ENCODE measurements at regions not wholly inside any gene's neighbourhood (a gene's known extent, or its start where the extent isn't known, plus 50 kb on each side); places are given as distances from the start of the nearest gene placed in this dataset.
A peak's percentile ranks its signal among the peaks of the same experiment; 100 is the strongest.

DNA sequence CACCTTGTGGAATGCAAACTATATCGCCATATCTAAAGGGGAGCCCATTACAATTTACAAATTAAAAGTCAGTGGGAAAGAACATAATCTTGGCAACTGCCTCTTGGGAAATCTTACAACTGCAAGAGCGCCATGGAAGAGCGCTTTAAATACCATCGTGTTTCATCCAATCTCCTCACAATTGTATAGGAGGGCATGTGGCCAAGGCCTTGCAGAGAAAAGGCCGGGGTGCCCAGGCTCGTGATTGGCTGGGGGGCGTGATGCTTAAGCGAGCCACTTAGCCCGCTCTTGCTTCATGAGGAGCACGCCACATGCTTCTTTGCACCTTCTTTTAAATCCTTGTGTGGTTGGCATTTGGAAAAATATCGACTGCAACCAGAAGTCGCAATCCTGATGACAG is 69.8 kb upstream of the NFIB start:
- DNase-seq (ENCODE audit: extremely low spot score, unreplicated experiment) = no peak
- H3K27me3 Mint-ChIP-seq (ENCODE audit: unreplicated experiment) = no peaks in the 10 kb centered on the region
- H3K9me3 Mint-ChIP-seq (ENCODE audit: unreplicated experiment) = no peaks in the 10 kb centered on the region
- TF ChIP-seq, protein P1, sequence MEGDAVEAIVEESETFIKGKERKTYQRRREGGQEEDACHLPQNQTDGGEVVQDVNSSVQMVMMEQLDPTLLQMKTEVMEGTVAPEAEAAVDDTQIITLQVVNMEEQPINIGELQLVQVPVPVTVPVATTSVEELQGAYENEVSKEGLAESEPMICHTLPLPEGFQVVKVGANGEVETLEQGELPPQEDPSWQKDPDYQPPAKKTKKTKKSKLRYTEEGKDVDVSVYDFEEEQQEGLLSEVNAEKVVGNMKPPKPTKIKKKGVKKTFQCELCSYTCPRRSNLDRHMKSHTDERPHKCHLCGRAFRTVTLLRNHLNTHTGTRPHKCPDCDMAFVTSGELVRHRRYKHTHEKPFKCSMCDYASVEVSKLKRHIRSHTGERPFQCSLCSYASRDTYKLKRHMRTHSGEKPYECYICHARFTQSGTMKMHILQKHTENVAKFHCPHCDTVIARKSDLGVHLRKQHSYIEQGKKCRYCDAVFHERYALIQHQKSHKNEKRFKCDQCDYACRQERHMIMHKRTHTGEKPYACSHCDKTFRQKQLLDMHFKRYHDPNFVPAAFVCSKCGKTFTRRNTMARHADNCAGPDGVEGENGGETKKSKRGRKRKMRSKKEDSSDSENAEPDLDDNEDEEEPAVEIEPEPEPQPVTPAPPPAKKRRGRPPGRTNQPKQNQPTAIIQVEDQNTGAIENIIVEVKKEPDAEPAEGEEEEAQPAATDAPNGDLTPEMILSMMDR (IDR thresholded peaks at IDR 0.05) = no peak
- no peak overlapping the region for H3K27ac Mint-ChIP-seq (ENCODE audit: unreplicated experiment)
- no peaks in the 10 kb centered on the region for H3K36me3 Mint-ChIP-seq (ENCODE audit: unreplicated experiment)
- H3K4me1 Mint-ChIP-seq (ENCODE audit: unreplicated experiment) = peaks cover 6% of the 10 kb centered on the region
- H3K4me3 Mint-ChIP-seq (ENCODE audit: unreplicated experiment) = no peak overlapping the region

DNA sequence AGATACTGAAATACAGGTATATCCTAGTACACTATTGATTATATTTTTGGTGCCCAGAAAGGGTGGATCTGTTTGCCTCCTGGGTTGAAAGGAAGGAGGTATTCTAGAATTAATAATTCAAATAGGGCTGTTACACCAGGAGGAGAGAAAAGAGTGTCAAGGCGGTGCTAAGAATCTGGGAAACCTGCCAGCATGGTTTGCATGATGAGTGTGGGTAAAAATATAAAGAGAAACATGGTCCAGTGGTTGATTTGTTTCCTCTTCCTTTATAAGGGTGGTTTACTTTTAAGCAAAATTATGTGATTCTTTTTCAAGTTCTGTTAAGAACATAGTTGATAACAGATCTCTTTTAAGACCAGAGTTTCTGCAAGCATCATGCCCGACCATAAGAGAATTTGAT is 69.4 kb upstream of the NFIB start:
- no peaks in the 10 kb centered on the region for H3K27me3 Mint-ChIP-seq (ENCODE audit: unreplicated experiment)
- peaks cover 6% of the 10 kb centered on the region for H3K4me1 Mint-ChIP-seq (ENCODE audit: unreplicated experiment)
- no peaks in the 10 kb centered on the region for H3K36me3 Mint-ChIP-seq (ENCODE audit: unreplicated experiment)
- TF ChIP-seq, protein P1 (IDR thresholded peaks at IDR 0.05) = no peak
- no peak overlapping the region for H3K27ac Mint-ChIP-seq (ENCODE audit: unreplicated experiment)
- no peak overlapping the region for H3K4me3 Mint-ChIP-seq (ENCODE audit: unreplicated experiment)
- H3K9me3 Mint-ChIP-seq (ENCODE audit: unreplicated experiment) = no peaks in the 10 kb centered on the region
- no peak for DNase-seq (ENCODE audit: extremely low spot score, unreplicated experiment)

DNA sequence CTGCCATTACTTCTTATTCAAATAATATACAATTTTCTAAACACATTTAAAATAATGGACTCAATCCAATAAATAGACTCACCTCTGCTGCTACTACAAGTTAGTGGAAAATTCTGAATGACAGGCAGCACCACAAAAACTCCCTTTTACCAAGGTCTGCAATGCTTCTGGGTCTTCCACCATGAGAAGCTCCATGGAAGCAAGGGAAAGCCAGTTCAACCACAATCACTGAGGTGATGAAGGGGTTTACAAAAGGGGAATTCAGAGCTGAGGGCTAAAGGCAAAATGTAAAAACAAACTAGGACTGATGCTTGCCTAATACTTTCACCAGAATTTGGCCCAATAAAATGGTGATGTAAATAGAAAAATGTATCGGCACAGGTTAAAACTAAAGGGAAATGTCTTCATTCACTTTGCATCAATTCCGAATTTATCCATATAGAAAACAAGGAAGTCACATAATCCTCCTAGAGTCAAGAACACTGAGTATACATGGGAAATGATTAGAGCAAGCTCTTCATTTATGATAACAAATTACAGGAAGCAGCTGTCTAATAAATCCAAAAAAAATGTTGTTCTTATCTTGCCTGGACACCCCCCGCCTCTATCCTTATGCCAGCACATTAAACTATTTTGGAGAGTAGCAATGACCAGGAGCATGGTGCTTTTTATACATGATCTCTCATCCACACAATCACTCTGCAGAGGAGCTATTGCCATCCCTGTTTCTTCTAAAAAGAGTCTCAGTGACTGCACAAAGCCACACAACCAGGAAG is 66.3 kb upstream of the NFIB start:
- Mint-ChIP-seq H3K4me1 (ENCODE audit: unreplicated experiment) (peaks cover 6% of the 10 kb centered on the region), H3K4me3 (ENCODE audit: unreplicated experiment) (no peak overlapping the region), H3K27me3 (ENCODE audit: unreplicated experiment) (no peaks in the 10 kb centered on the region), H3K36me3 (ENCODE audit: unreplicated experiment) (no peaks in the 10 kb centered on the region), H3K27ac (ENCODE audit: unreplicated experiment) (no peak overlapping the region), H3K9me3 (ENCODE audit: unreplicated experiment) (no peaks in the 10 kb centered on the region)
- DNase-seq (ENCODE audit: extremely low spot score, unreplicated experiment) = no peak
- TF ChIP-seq, protein P1 (IDR thresholded peaks at IDR 0.05) = no peak

DNA sequence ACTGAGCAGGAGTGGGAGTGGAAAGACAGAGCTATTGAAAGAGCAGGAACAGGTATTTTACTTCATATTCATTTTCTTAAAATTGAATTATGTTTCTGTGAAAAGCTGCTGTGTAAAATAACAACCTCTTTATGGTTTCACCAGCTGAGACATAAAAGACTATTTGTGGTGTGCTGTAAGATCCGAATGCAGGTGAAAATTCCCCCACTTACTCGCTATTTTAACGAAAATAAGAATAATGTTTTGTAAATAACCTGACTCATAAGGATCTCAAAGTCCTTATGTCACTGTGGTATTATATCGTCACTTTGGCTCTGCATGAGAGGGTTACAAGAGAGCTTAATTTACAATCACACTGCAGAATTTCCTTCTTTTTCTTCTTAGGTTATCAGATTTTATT is 65.3 kb upstream of the NFIB start:
- DNase-seq (ENCODE audit: extremely low spot score, unreplicated experiment) = no peak
- H3K36me3 Mint-ChIP-seq (ENCODE audit: unreplicated experiment) = no peaks in the 10 kb centered on the region
- no peak overlapping the region for H3K27ac Mint-ChIP-seq (ENCODE audit: unreplicated experiment)
- TF ChIP-seq, protein P1 (IDR thresholded peaks at IDR 0.05) = no peak
- H3K4me3 Mint-ChIP-seq (ENCODE audit: unreplicated experiment) = no peak overlapping the region
- peaks cover 9% of the 10 kb centered on the region for H3K4me1 Mint-ChIP-seq (ENCODE audit: unreplicated experiment)
- H3K27me3 Mint-ChIP-seq (ENCODE audit: unreplicated experiment) = no peaks in the 10 kb centered on the region
- no peaks in the 10 kb centered on the region for H3K9me3 Mint-ChIP-seq (ENCODE audit: unreplicated experiment)

DNA sequence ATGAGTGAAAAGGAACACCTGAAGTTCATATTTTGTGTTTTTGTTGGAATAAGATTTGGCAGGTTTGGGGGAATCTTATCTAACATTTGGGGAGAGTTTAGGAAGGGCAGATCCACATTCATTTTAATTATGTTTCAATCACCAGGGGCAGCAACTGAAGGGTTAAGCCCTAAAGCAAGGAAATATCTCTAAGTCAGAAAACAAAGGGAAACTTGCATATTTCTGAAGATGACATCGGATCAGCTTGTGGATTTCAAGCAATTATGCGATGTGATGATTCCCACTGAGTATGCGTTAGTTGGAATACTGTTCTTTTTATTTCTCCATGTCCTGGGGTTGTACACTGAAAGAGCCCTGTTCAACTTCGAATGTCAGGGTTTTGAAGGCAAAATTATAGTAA is 59.8 kb upstream of the NFIB start:
- TF ChIP-seq, protein P1 (IDR thresholded peaks at IDR 0.05) = no peak
- H3K27me3 Mint-ChIP-seq (ENCODE audit: unreplicated experiment) = no peaks in the 10 kb centered on the region
- no peaks in the 10 kb centered on the region for H3K36me3 Mint-ChIP-seq (ENCODE audit: unreplicated experiment)
- DNase-seq (ENCODE audit: extremely low spot score, unreplicated experiment) = no peak
- peaks cover 29% of the 10 kb centered on the region for H3K4me1 Mint-ChIP-seq (ENCODE audit: unreplicated experiment)
- H3K9me3 Mint-ChIP-seq (ENCODE audit: unreplicated experiment) = no peaks in the 10 kb centered on the region
- H3K4me3 Mint-ChIP-seq (ENCODE audit: unreplicated experiment) = no peak overlapping the region
- peak overlapping the region; percentile 86 for H3K27ac Mint-ChIP-seq (ENCODE audit: unreplicated experiment)
